HFF-Myc (cell line): ENCODE measurements at regions not wholly inside any gene's neighbourhood (a gene's known extent, or its start where the extent isn't known, plus 50 kb on each side); places are given as distances from the start of the nearest gene placed in this dataset.

Source experiments
- DNase-seq: peaks from one replicate; pipeline ENCODE4 v3.0.0-alpha.2; 2011; ENCODE audit warnings: low read depth; ENCODE audit errors: extremely low read depth
- H3K4me3 ChIP-seq: replicated peaks from 2 replicates; pipeline ENCODE4 v1.5.1; 2011; ENCODE audit warnings: low read depth, mild to moderate bottlenecking, control low read depth, low read length
- CTCF ChIP-seq: IDR thresholded peaks from 2 replicates; pipeline ENCODE4 v1.5.1; 2012; ENCODE audit warnings: mild to moderate bottlenecking, low read depth, low read length, control low read depth; ENCODE audit errors: missing control alignments

DNA sequence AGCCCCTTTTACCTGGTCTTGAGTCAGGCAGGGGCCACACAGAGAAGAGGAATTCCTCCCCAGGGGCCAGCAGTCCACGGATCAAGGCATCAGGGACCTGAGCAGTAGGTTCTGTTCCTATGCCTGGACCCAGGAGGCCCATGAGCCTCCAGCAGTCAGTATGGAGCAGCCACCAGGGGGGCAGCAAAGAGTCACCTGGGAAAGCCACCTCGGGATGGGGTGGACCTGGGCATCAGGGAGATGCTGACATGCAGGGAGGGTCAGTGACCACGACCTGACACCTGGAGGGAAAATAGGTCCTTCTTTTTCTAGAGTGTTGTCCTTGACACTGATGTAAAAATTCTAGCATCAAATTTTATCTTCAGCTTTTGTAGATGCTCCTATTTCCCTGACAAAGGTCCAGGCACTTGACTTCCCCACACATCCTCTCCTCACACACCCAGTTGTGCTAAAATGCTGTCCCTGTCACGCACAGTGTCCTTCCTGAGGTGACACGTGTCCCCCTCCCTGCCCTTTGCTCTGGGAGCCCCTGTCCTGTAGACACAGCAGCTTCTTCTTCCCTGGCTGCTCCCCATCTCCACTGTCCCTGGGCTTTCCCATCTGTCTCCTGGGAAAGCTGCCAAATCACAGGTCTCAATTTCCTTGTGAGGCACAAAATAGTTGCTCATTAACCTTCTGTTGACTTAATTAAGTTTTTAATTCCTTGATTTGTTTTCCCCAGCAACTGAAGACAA is 70.0 kb upstream of the IGLL5 start:
- no peak for TF ChIP-seq CTCF
- H3K4me3 ChIP-seq = no peak overlapping the region
- DNase-seq = no peak

GRCh38 chr22:22818202-22818538 is 69.4 kb upstream of the IGLL5 start:
- TF ChIP-seq CTCF = no peak
- no peak for DNase-seq
- no peak overlapping the region for H3K4me3 ChIP-seq

DNA sequence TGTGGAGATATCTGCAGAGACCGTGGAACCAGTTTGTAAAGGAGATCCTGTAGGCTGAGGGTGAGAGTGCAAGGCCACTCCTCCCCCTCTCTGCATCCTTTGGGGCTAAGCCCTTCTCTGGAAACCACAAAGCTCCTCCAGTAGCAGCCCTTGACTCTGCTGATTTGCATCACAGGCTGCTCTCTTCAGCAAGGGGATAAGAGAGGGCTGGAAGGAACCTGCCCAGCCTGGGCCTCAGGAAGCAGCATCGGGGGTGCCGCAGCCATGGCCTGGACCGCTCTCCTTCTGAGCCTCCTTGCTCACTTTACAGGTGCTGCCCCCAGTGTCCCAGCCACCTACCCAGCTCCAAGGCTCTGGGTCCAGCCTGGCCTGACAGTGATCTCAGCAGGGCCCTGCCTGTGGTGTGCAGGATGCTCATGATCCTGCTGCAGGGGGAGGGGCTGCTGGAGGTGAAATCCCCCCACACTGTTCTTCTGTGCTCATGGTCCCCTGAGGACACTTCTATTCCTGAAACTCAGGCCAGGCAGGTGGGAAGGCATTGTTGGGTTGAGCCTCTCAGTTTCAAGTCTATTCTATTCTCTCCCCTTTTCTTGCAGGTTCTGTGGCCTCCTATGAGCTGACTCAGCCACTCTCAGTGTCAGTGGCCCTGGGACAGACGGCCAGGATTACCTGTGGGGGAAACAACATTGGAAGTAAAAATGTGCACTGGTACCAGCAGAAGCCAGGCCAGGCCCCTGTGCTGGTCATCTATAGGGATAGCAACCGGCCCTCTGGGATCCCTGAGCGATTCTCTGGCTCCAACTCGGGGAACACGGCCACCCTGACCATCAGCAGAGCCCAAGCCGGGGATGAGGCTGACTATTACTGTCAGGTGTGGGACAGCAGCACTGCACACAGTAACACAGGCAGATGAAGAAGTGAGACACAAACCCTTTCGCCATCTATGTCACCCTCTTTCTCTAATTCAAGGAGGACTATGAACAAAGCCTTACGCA is 68.5 kb upstream of the IGLL5 start:
- no peak overlapping the region for H3K4me3 ChIP-seq
- DNase-seq = no peak
- no peak for TF ChIP-seq CTCF

DNA sequence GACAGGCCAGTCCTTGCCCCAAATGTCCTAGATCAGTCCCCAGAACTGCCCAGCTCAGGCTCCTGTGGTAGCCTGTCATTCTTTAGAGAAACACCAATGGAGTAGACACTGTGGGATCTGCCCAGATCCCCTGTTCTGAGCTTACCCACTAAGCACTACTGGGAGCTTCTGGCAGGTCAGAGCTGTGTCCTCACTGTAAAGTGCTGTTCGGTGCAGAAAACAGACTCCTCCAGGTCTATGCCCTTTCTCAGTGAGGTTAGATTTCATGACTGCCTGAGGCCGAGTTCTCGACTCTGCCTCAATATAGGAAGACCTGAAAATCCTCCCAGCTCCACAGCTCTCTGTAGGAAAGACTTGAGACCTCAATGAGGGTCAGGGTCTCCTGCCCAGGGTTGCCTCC is 67.5 kb upstream of the IGLL5 start:
- H3K4me3 ChIP-seq = no peak overlapping the region
- no peak for DNase-seq
- no peak for TF ChIP-seq CTCF

GRCh38 chr22:22820626-22821025 is 67.0 kb upstream of the IGLL5 start:
- no peak for DNase-seq
- H3K4me3 ChIP-seq = no peak overlapping the region
- no peak for TF ChIP-seq CTCF

DNA sequence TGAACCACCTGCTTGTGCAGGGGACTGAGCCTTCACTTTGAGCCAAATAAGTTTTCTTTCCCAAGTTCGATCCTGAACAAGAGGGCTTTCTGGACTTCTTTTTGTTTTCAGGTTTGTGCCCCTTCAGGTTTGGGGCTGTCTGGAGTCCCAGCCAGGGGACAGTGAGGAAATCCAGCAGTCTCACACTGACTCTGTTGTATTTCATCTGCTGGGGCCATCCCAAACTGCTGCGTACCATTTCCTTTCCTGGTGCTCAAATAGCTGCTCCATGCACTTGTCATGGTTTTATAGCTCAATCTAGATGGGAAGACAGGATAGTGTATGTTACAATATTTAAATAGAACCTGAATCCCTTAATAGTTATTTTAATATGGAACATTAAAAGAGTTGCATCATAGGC is 66.3 kb upstream of the IGLL5 start:
- DNase-seq = no peak
- no peak for TF ChIP-seq CTCF
- no peak overlapping the region for H3K4me3 ChIP-seq
